H9 (cell line): ENCODE measurements at regions not wholly inside any gene's neighbourhood (a gene's known extent, or its start where the extent isn't known, plus 50 kb on each side); places are given as distances from the start of the nearest gene placed in this dataset.
"Not testable (repeated sequence)": the region's sequence is repeated elsewhere in the genome, so short reads cannot be mapped to it uniquely, and the experiment has no call there.

Experiments used
- DNase-seq: peaks from one replicate; pipeline ENCODE4 v3.0.0-alpha.2; 2017
- H2AFZ ChIP-seq: one replicate; pipeline ENCODE4 v1.6.1; 2013; ENCODE audit warnings: mild to moderate bottlenecking, low read length, control low read depth, moderate library complexity
- H2AK5ac ChIP-seq: 2 replicates; pipeline ENCODE4 v1.6.1; 2013; ENCODE audit warnings: low read length, control low read depth, mixed read lengths; ENCODE audit not compliant: insufficient read length
- H2BK120ac ChIP-seq: one replicate; pipeline ENCODE4 v1.6.1; 2013; ENCODE audit warnings: low read depth, mild to moderate bottlenecking, low read length, control low read depth, inconsistent platforms; ENCODE audit not compliant: poor library complexity, severe bottlenecking
- H2BK12ac ChIP-seq: 2 replicates; pipeline ENCODE4 v1.6.1; 2013; ENCODE audit warnings: low read length, control low read depth, mixed read lengths, low read depth; ENCODE audit not compliant: insufficient read length
- H2BK15ac ChIP-seq: 2 replicates; pipeline ENCODE4 v1.6.1; 2013; ENCODE audit warnings: low read depth, low read length, control low read depth
- H2BK20ac ChIP-seq: one replicate; pipeline ENCODE4 v1.6.1; 2013; ENCODE audit warnings: low read depth, mild to moderate bottlenecking, low read length, control low read depth, inconsistent platforms; ENCODE audit not compliant: poor library complexity, severe bottlenecking
- H2BK5ac ChIP-seq: 2 replicates; pipeline ENCODE4 v1.6.1; 2013; ENCODE audit warnings: low read length, control low read depth, mixed read lengths; ENCODE audit not compliant: insufficient read length
- H3K14ac ChIP-seq: 2 replicates; pipeline ENCODE4 v1.6.1; 2013; ENCODE audit warnings: low read length, control low read depth; ENCODE audit not compliant: insufficient read depth
- H3K18ac ChIP-seq: 2 replicates; pipeline ENCODE4 v1.6.1; 2013; ENCODE audit warnings: low read depth, mild to moderate bottlenecking, mixed read lengths, low read length, control low read depth; ENCODE audit not compliant: insufficient read length
- H3K23ac ChIP-seq: 2 replicates; pipeline ENCODE4 v1.6.1; 2013; ENCODE audit warnings: low read length, control low read depth, mixed read lengths, low read depth; ENCODE audit not compliant: insufficient read length
- H3K23me2 ChIP-seq: 2 replicates; pipeline ENCODE4 v1.6.1; 2013; ENCODE audit warnings: low read depth, mild to moderate bottlenecking, mixed read lengths, low read length, control low read depth; ENCODE audit not compliant: insufficient read length, poor library complexity, severe bottlenecking
- H3K27ac ChIP-seq: 2 replicates; pipeline ENCODE4 v1.5.1; 2013; ENCODE audit warnings: low read length, control low read depth, mixed read lengths, low read depth; ENCODE audit not compliant: insufficient read length
- H3K27me3 ChIP-seq: 2 replicates; pipeline ENCODE4 v1.6.1; 2013; ENCODE audit warnings: low read length, control low read depth, inconsistent platforms; ENCODE audit not compliant: insufficient read depth
- H3K4ac ChIP-seq: 2 replicates; pipeline ENCODE4 v1.6.1; 2013; ENCODE audit warnings: low read depth, mild to moderate bottlenecking, control low read depth, inconsistent platforms, low read length, moderate library complexity
- H3K4me1 ChIP-seq: 2 replicates; pipeline ENCODE4 v1.6.1; 2013; ENCODE audit warnings: low read length, control low read depth, inconsistent platforms; ENCODE audit not compliant: insufficient read depth
- H3K4me2 ChIP-seq: 2 replicates; pipeline ENCODE4 v1.6.1; 2013; ENCODE audit warnings: low read length, control low read depth, mixed read lengths; ENCODE audit not compliant: insufficient read length, insufficient read depth
- H3K56ac ChIP-seq: 2 replicates; pipeline ENCODE4 v1.6.1; 2013; ENCODE audit warnings: low read depth, mild to moderate bottlenecking, mixed read lengths, low read length, control low read depth; ENCODE audit not compliant: insufficient read length
- H3K79me1 ChIP-seq: 2 replicates; pipeline ENCODE4 v1.6.1; 2013; ENCODE audit warnings: low read depth, mild to moderate bottlenecking, moderate library complexity, low read length, control low read depth, inconsistent platforms; ENCODE audit not compliant: insufficient read depth, poor library complexity, severe bottlenecking
- H3K79me2 ChIP-seq: 2 replicates; pipeline ENCODE4 v1.6.1; 2013; ENCODE audit warnings: low read length, control low read depth, inconsistent platforms; ENCODE audit not compliant: insufficient read depth
- H3K9ac ChIP-seq: 2 replicates; pipeline ENCODE4 v1.6.1; 2013; ENCODE audit warnings: low read length, control low read depth, mixed read lengths; ENCODE audit not compliant: insufficient read length; ENCODE audit errors: extremely low read depth
- H3K9me3 ChIP-seq: one replicate; pipeline ENCODE4 v1.6.1; 2013; ENCODE audit warnings: low read depth, low read length, inconsistent platforms; ENCODE audit not compliant: control insufficient read depth
- H3T11ph ChIP-seq: one replicate; pipeline ENCODE4 v1.6.1; 2013; ENCODE audit warnings: mild to moderate bottlenecking, low read length, control low read depth, inconsistent platforms
- H4K20me1 ChIP-seq: one replicate; pipeline ENCODE4 v1.6.1; 2013; ENCODE audit not compliant: control insufficient read depth, insufficient read length, insufficient read depth
- H4K5ac ChIP-seq: 2 replicates; pipeline ENCODE4 v1.6.1; 2013; ENCODE audit warnings: low read depth, mild to moderate bottlenecking, mixed read lengths, low read length, control low read depth; ENCODE audit not compliant: insufficient read length
- H4K8ac ChIP-seq: replicated peaks from 2 replicates; pipeline ENCODE4 v1.6.1; 2013; ENCODE audit warnings: low read length, control low read depth, mixed read lengths, low read depth; ENCODE audit not compliant: insufficient read length
- H4K91ac ChIP-seq: 2 replicates; pipeline ENCODE4 v1.6.1; 2013; ENCODE audit warnings: low read depth, mild to moderate bottlenecking, moderate library complexity, mixed read lengths, low read length, control low read depth; ENCODE audit not compliant: insufficient read length
- H3K27ac Mint-ChIP-seq, 3 experiments: 2 replicates in 2 of 3; 3 replicates in 1 of 3; pipeline ENCODE4 v1.8.0; 2020 to 2021; ENCODE audit warnings: mixed read lengths in 3 of 3, mild to moderate bottlenecking in 1 of 3, moderate library complexity in 1 of 3
- H3K27me3 Mint-ChIP-seq: 2 replicates; pipeline ENCODE4 v1.8.0; 2021; ENCODE audit warnings: low read depth, mild to moderate bottlenecking, moderate library complexity, mixed read lengths
- H3K36me3 Mint-ChIP-seq, 3 experiments: 2 replicates in 2 of 3; 3 replicates in 1 of 3; pipeline ENCODE4 v1.8.0; 2020 to 2021; ENCODE audit warnings: low read depth in 3 of 3, mixed read lengths in 3 of 3; ENCODE audit not compliant: insufficient read depth in 1 of 3
- H3K4me1 Mint-ChIP-seq, 2 experiments: 2 replicates each; pipeline ENCODE4 v1.8.0; 2020; ENCODE audit warnings: mixed read lengths in 2 of 2
- H3K4me3 Mint-ChIP-seq, 2 experiments: 2 replicates in 1 of 2; 3 replicates in 1 of 2; pipeline ENCODE4 v1.8.0; 2020 to 2021; ENCODE audit warnings: mild to moderate bottlenecking in 2 of 2, mixed read lengths in 2 of 2, moderate library complexity in 1 of 2
- H3K9me3 Mint-ChIP-seq, 2 experiments: 2 replicates in 1 of 2; 3 replicates in 1 of 2; pipeline ENCODE4 v1.8.0; 2020; ENCODE audit warnings: mild to moderate bottlenecking in 2 of 2, mixed read lengths in 2 of 2, moderate library complexity in 1 of 2
- CTCF ChIP-seq: fragments of 200-600 bp; sonication (generic); conservative IDR thresholded peaks from 3 replicates; pipeline ENCODE4 v1.8.0; 2021; ENCODE audit warnings: antibody characterized with exemption, mild to moderate bottlenecking
- WGBS: extraction: QIAGEN DNeasy Blood & Tissue Kit; methylation state at CpG from one replicate; pipeline ENCODE4 v1.1.7; 2013; ENCODE audit warnings: missing lambda C conversion rate, low lambda C conversion rate, mixed read lengths; ENCODE audit not compliant: insufficient read length; ENCODE audit errors: extremely low coverage; 5-methylcytosine and 5-hydroxymethylcytosine counted together

GRCh38 chr10:121276822-121277221, 321.4 kb downstream of the FGFR2 start:
- H3K36me3 Mint-ChIP-seq, result no peaks in the 10 kb centered on the region
- Histone ChIP-seq H3K79me2 (no peaks in the 10 kb centered on the region), H3K4me2 (no peak overlapping the region), H3K14ac (no peak overlapping the region), H3K9ac (no peak overlapping the region), H3K27me3 (no peaks in the 10 kb centered on the region), H3K4me1 (no peaks in the 10 kb centered on the region), H4K8ac (no peak overlapping the region), H3K23me2 (no peaks in the 10 kb centered on the region), H2AFZ (no peak overlapping the region), H2BK120ac (no peak overlapping the region), H2AK5ac (no peak overlapping the region), H3K79me1 (no peaks in the 10 kb centered on the region), H3T11ph (no peak overlapping the region), H2BK12ac (no peak overlapping the region), H3K18ac (no peak overlapping the region), H2BK5ac (no peak overlapping the region), H3K23ac (no peak overlapping the region), H4K20me1 (no peaks in the 10 kb centered on the region), H3K56ac (no peak overlapping the region), H2BK20ac (no peak overlapping the region), H3K9me3 (no peaks in the 10 kb centered on the region), H3K4ac (no peak overlapping the region), H3K27ac (no peak overlapping the region), H4K91ac (no peak overlapping the region), H4K5ac (no peak overlapping the region), H2BK15ac (no peak overlapping the region)
- no peak for DNase-seq
- peaks cover 2 to 7% of the 10 kb centered on the region in 2 experiments; a peak in 2 of 5 replicates for H3K9me3 Mint-ChIP-seq
- H3K27ac Mint-ChIP-seq, result no peak overlapping the region
- no CpG with 5 or more reads among the region's 4 CpGs for WGBS
- H3K4me1 Mint-ChIP-seq, result peaks cover 4 to 5% of the 10 kb centered on the region in 2 experiments; a peak in 3 of 4 replicates
- H3K27me3 Mint-ChIP-seq, result peaks cover 1% of the 10 kb centered on the region; the same call in 1 of the 2 replicates
- TF ChIP-seq CTCF, result no peak
- no peak overlapping the region for H3K4me3 Mint-ChIP-seq

GRCh38 chr10:121278386-121278785, 319.9 kb downstream of the FGFR2 start:
- not testable (repeated sequence) for H3K4me2 ChIP-seq, H3K56ac ChIP-seq, H3K36me3 Mint-ChIP-seq, H3K14ac ChIP-seq, H2AK5ac ChIP-seq, H2BK15ac ChIP-seq, H3K4me1 ChIP-seq, DNase-seq, H4K91ac ChIP-seq, H2BK12ac ChIP-seq, H2BK120ac ChIP-seq, H2BK5ac ChIP-seq, H3K23me2 ChIP-seq, H3K18ac ChIP-seq, H3K4me1 Mint-ChIP-seq, H3K9me3 ChIP-seq, H3K27me3 ChIP-seq, H3K9me3 Mint-ChIP-seq, H2BK20ac ChIP-seq, H2AFZ ChIP-seq, H3T11ph ChIP-seq, H4K20me1 ChIP-seq, H3K4me3 Mint-ChIP-seq, H4K5ac ChIP-seq, H3K27ac ChIP-seq, H4K8ac ChIP-seq, H3K4ac ChIP-seq, H3K27me3 Mint-ChIP-seq, H3K9ac ChIP-seq, H3K79me1 ChIP-seq, H3K79me2 ChIP-seq, H3K23ac ChIP-seq
- 0 out of 7 replicates have a peak overlapping the region, but pooled peaks of 1 of the 3 experiments have one; percentile 9 for H3K27ac Mint-ChIP-seq
- no CpG with 5 or more reads among the region's 3 CpGs for WGBS
